ENCODE measurements at regions not wholly inside any gene's neighbourhood (a gene's known extent, or its start where the extent isn't known, plus 50 kb on each side); places are given as distances from the start of the nearest gene placed in this dataset.

GRCh38 chr18:64518191-64518590 lies 369.3 kb upstream of the LINC00305 start:
- TF ChIP-seq YY1 (IDR thresholded peaks at IDR 0.05; ENCODE audit: insufficient read depth, insufficient read length) (no peak), ZNF274 (IDR thresholded peaks at IDR 0.05; ENCODE audit: low read depth, low read length) (no peak), SUZ12 (IDR thresholded peaks at IDR 0.05; ENCODE audit: extremely low read depth, insufficient read depth, insufficient read length) (no peak)
- DNase-seq (ENCODE audit: low read depth, low spot score): no peak
- H3K9ac ChIP-seq (ENCODE audit: insufficient read length, low read depth): no peak overlapping the region

GRCh38 chr18:64513401-64513800 lies 364.5 kb upstream of the LINC00305 start:
- Histone ChIP-seq H3K36me3 (ENCODE audit: insufficient read depth, insufficient read length, low read length) (no peaks in the 10 kb centered on the region), H3K4me3 (ENCODE audit: insufficient read length, low read depth) (no peak overlapping the region), H3K4me1 (ENCODE audit: insufficient read depth, insufficient read length) (no peaks in the 10 kb centered on the region), H3K9ac (ENCODE audit: insufficient read length, low read depth) (no peak overlapping the region), H3K9me3 (ENCODE audit: insufficient read depth, low read length) (no peaks in the 10 kb centered on the region), H3K27me3 (ENCODE audit: insufficient read depth, insufficient read length) (no peaks in the 10 kb centered on the region)
- TF ChIP-seq YY1 (IDR thresholded peaks at IDR 0.05; ENCODE audit: insufficient read depth, insufficient read length) (no peak), SUZ12 (IDR thresholded peaks at IDR 0.05; ENCODE audit: extremely low read depth, insufficient read depth, insufficient read length) (no peak), ZNF274 (IDR thresholded peaks at IDR 0.05; ENCODE audit: low read depth, low read length) (no peak)
- DNase-seq (ENCODE audit: low read depth, low spot score): no peak

More at GRCh38 chr18:64518191-64518590, 369.3 kb upstream of the LINC00305 start:
- Histone ChIP-seq H3K27me3 (ENCODE audit: insufficient read depth, insufficient read length) (no peaks in the 10 kb centered on the region), H3K9me3 (ENCODE audit: insufficient read depth, low read length) (no peaks in the 10 kb centered on the region), H3K4me3 (ENCODE audit: insufficient read length, low read depth) (no peak overlapping the region), H3K4me1 (ENCODE audit: insufficient read depth, insufficient read length) (no peaks in the 10 kb centered on the region), H3K36me3 (ENCODE audit: insufficient read depth, insufficient read length, low read length) (no peaks in the 10 kb centered on the region)

GRCh38 chr18:64490207-64490606 lies 341.3 kb upstream of the LINC00305 start:
- Histone ChIP-seq H3K4me1 (ENCODE audit: insufficient read depth, insufficient read length) (no peaks in the 10 kb centered on the region), H3K9me3 (ENCODE audit: insufficient read depth, low read length) (no peaks in the 10 kb centered on the region), H3K27me3 (ENCODE audit: insufficient read depth, insufficient read length) (no peaks in the 10 kb centered on the region), H3K4me3 (ENCODE audit: insufficient read length, low read depth) (no peak overlapping the region), H3K9ac (ENCODE audit: insufficient read length, low read depth) (no peak overlapping the region), H3K36me3 (ENCODE audit: insufficient read depth, insufficient read length, low read length) (no peaks in the 10 kb centered on the region)
- DNase-seq (ENCODE audit: low read depth, low spot score): no peak
- no peak for TF ChIP-seq SUZ12 (IDR thresholded peaks at IDR 0.05; ENCODE audit: extremely low read depth, insufficient read depth, insufficient read length)
- TF ChIP-seq YY1 (IDR thresholded peaks at IDR 0.05; ENCODE audit: insufficient read depth, insufficient read length): no peak
- TF ChIP-seq ZNF274 (IDR thresholded peaks at IDR 0.05; ENCODE audit: low read depth, low read length): no peak

GRCh38 chr18:64488698-64489097 lies 339.8 kb upstream of the LINC00305 start:
- DNase-seq (ENCODE audit: low read depth, low spot score): no peak
- TF ChIP-seq YY1 (IDR thresholded peaks at IDR 0.05; ENCODE audit: insufficient read depth, insufficient read length) (no peak), SUZ12 (IDR thresholded peaks at IDR 0.05; ENCODE audit: extremely low read depth, insufficient read depth, insufficient read length) (no peak), ZNF274 (IDR thresholded peaks at IDR 0.05; ENCODE audit: low read depth, low read length) (no peak)
- no peaks in the 10 kb centered on the region for H3K4me1 ChIP-seq (ENCODE audit: insufficient read depth, insufficient read length)

GRCh38 chr18:64474773-64475172 lies 325.9 kb upstream of the LINC00305 start:
- no peaks in the 10 kb centered on the region for H3K27me3 ChIP-seq (ENCODE audit: insufficient read depth, insufficient read length)
- no peaks in the 10 kb centered on the region for H3K36me3 ChIP-seq (ENCODE audit: insufficient read depth, insufficient read length, low read length)
- no peaks in the 10 kb centered on the region for H3K9me3 ChIP-seq (ENCODE audit: insufficient read depth, low read length)
- H3K4me1 ChIP-seq (ENCODE audit: insufficient read depth, insufficient read length): no peaks in the 10 kb centered on the region
- no peak for DNase-seq (ENCODE audit: low read depth, low spot score)
- TF ChIP-seq SUZ12 (IDR thresholded peaks at IDR 0.05; ENCODE audit: extremely low read depth, insufficient read depth, insufficient read length): no peak
- TF ChIP-seq ZNF274 (IDR thresholded peaks at IDR 0.05; ENCODE audit: low read depth, low read length): no peak
- TF ChIP-seq YY1 (IDR thresholded peaks at IDR 0.05; ENCODE audit: insufficient read depth, insufficient read length): no peak
- H3K4me3 ChIP-seq (ENCODE audit: insufficient read length, low read depth): no peak overlapping the region
- no peak overlapping the region for H3K9ac ChIP-seq (ENCODE audit: insufficient read length, low read depth)

More at GRCh38 chr18:64488698-64489097, 339.8 kb upstream of the LINC00305 start:
- Histone ChIP-seq H3K9ac (ENCODE audit: insufficient read length, low read depth) (no peak overlapping the region), H3K4me3 (ENCODE audit: insufficient read length, low read depth) (no peak overlapping the region), H3K36me3 (ENCODE audit: insufficient read depth, insufficient read length, low read length) (no peaks in the 10 kb centered on the region), H3K27me3 (ENCODE audit: insufficient read depth, insufficient read length) (no peaks in the 10 kb centered on the region), H3K9me3 (ENCODE audit: insufficient read depth, low read length) (no peaks in the 10 kb centered on the region)

GRCh38 chr18:64474255-64474654 lies 325.4 kb upstream of the LINC00305 start:
- H3K27me3 ChIP-seq (ENCODE audit: insufficient read depth, insufficient read length): no peaks in the 10 kb centered on the region
- TF ChIP-seq ZNF274 (IDR thresholded peaks at IDR 0.05; ENCODE audit: low read depth, low read length): no peak
- TF ChIP-seq SUZ12 (IDR thresholded peaks at IDR 0.05; ENCODE audit: extremely low read depth, insufficient read depth, insufficient read length): no peak
- TF ChIP-seq YY1 (IDR thresholded peaks at IDR 0.05; ENCODE audit: insufficient read depth, insufficient read length): no peak
- no peaks in the 10 kb centered on the region for H3K4me1 ChIP-seq (ENCODE audit: insufficient read depth, insufficient read length)
- no peak overlapping the region for H3K4me3 ChIP-seq (ENCODE audit: insufficient read length, low read depth)
- no peak for DNase-seq (ENCODE audit: low read depth, low spot score)
- no peaks in the 10 kb centered on the region for H3K36me3 ChIP-seq (ENCODE audit: insufficient read depth, insufficient read length, low read length)
- no peaks in the 10 kb centered on the region for H3K9me3 ChIP-seq (ENCODE audit: insufficient read depth, low read length)
- H3K9ac ChIP-seq (ENCODE audit: insufficient read length, low read depth): no peak overlapping the region

- Histone ChIP-seq H3K9ac (ENCODE audit: insufficient read length, low read depth) (no peak overlapping the region), H3K4me3 (ENCODE audit: insufficient read length, low read depth) (no peak overlapping the region), H3K36me3 (ENCODE audit: insufficient read depth, insufficient read length, low read length) (no peaks in the 10 kb centered on the region), H3K4me1 (ENCODE audit: insufficient read depth, insufficient read length) (no peaks in the 10 kb centered on the region), H3K9me3 (ENCODE audit: insufficient read depth, low read length) (no peaks in the 10 kb centered on the region), H3K27me3 (ENCODE audit: insufficient read depth, insufficient read length) (no peaks in the 10 kb centered on the region)
- TF ChIP-seq ZNF274 (IDR thresholded peaks at IDR 0.05; ENCODE audit: low read depth, low read length): no peak
- no peak for TF ChIP-seq SUZ12 (IDR thresholded peaks at IDR 0.05; ENCODE audit: extremely low read depth, insufficient read depth, insufficient read length)
- no peak for TF ChIP-seq YY1 (IDR thresholded peaks at IDR 0.05; ENCODE audit: insufficient read depth, insufficient read length)
- DNase-seq (ENCODE audit: low read depth, low spot score): no peak
Measured at GRCh38 chr18:64449434-64449833, 300.5 kb upstream of the LINC00305 start.
